Keratinocyte (primary cell): ENCODE measurements at regions not wholly inside any gene's neighbourhood (a gene's known extent, or its start where the extent isn't known, plus 50 kb on each side); places are given as distances from the start of the nearest gene placed in this dataset.

Experiments
- DNase-seq: peaks from one replicate; pipeline ENCODE4 v3.0.0-alpha.2; 2011; ENCODE audit warnings: low read depth, missing footprints, low spot score
- FAIRE-seq: peaks from 2 replicates; lab custom pipeline; 2011; peaks lifted over from hg19 to GRCh38; lab: Jason Lieb, UNC
- H2AFZ ChIP-seq: 2 replicates; pipeline ENCODE4 v1.6.0; 2012; ENCODE audit warnings: low read length, control low read depth, inconsistent platforms; ENCODE audit not compliant: control insufficient read depth
- H3K27ac ChIP-seq: 2 replicates; pipeline ENCODE4 v1.5.1; 2011; ENCODE audit warnings: low read length; ENCODE audit not compliant: control insufficient read depth, insufficient read depth
- H3K27me3 ChIP-seq: 3 replicates; pipeline ENCODE4 v1.6.0; 2011; ENCODE audit warnings: low read length; ENCODE audit not compliant: control insufficient read depth, insufficient read depth; ENCODE audit errors: extremely low read depth
- H3K36me3 ChIP-seq, 2 experiments: 2 replicates in 1 of 2; 3 replicates in 1 of 2; pipeline ENCODE4 v1.5.1; 2011; ENCODE audit warnings: low read length in 2 of 2, mild to moderate bottlenecking in 1 of 2; ENCODE audit not compliant: control insufficient read depth in 2 of 2, insufficient read depth in 2 of 2; ENCODE audit errors: extremely low read depth in 1 of 2
- H3K4me1 ChIP-seq: 3 replicates; pipeline ENCODE4 v1.5.1; 2011; ENCODE audit warnings: low read length; ENCODE audit not compliant: control insufficient read depth, insufficient read depth; ENCODE audit errors: extremely low read depth
- H3K4me2 ChIP-seq: 3 replicates; pipeline ENCODE4 v1.6.0; 2011; ENCODE audit warnings: low read depth, low read length; ENCODE audit not compliant: control insufficient read depth, insufficient read depth; ENCODE audit errors: extremely low read depth
- H3K4me3 ChIP-seq, 3 experiments: fragments of 200-600 bp in 1 of 3; sonication (generic) in 1 of 3; 2 replicates in 2 of 3; 3 replicates in 1 of 3; pipeline ENCODE4 v1.5.1; 2011 to 2016; ENCODE audit warnings: low read length in 3 of 3, mild to moderate bottlenecking in 3 of 3, control low read depth in 2 of 3, inconsistent platforms in 1 of 3, low read depth in 1 of 3, mixed read lengths in 1 of 3, mixed run types in 1 of 3, moderate library complexity in 1 of 3; ENCODE audit not compliant: control insufficient read depth in 2 of 3, insufficient read depth in 2 of 3; ENCODE audit errors: extremely low read depth in 1 of 3
- H3K79me2 ChIP-seq: 2 replicates; pipeline ENCODE4 v1.6.0; 2012; ENCODE audit warnings: low read length; ENCODE audit not compliant: control insufficient read depth, insufficient read depth
- H3K9ac ChIP-seq: 3 replicates; pipeline ENCODE4 v1.6.0; 2011; ENCODE audit warnings: low read length; ENCODE audit not compliant: control insufficient read depth, insufficient read depth; ENCODE audit errors: extremely low read depth
- H3K9me1 ChIP-seq: 3 replicates; pipeline ENCODE4 v1.6.0; 2011; ENCODE audit warnings: low read length; ENCODE audit not compliant: control insufficient read depth, insufficient read depth; ENCODE audit errors: extremely low read depth
- H3K9me3 ChIP-seq: 2 replicates; pipeline ENCODE4 v1.5.1; 2012; ENCODE audit warnings: low read depth, low read length; ENCODE audit not compliant: control insufficient read depth
- H4K20me1 ChIP-seq: 3 replicates; pipeline ENCODE4 v1.6.0; 2011; ENCODE audit warnings: low read length; ENCODE audit not compliant: control insufficient read depth, insufficient read depth; ENCODE audit errors: extremely low read depth
- CTCF ChIP-seq, 3 experiments: IDR thresholded peaks in 1 of 3; conservative IDR thresholded peaks in 1 of 3; optimal IDR thresholded peaks in 1 of 3; 2 replicates in 2 of 3; 3 replicates in 1 of 3; pipeline versions ENCODE3 to v1.5.1; 2011; ENCODE audit warnings: low read length in 3 of 3, mild to moderate bottlenecking in 3 of 3, moderate library complexity in 2 of 3, control low read depth in 1 of 3, inconsistent platforms in 1 of 3; ENCODE audit not compliant: insufficient read depth in 2 of 3; ENCODE audit errors: extremely low read depth in 1 of 3
- EZH2 ChIP-seq: IDR thresholded peaks from one replicate; pipeline ENCODE4 v1.6.1; 2012; ENCODE audit warnings: inconsistent platforms, mild to moderate bottlenecking, low read length, moderate library complexity
- dilution Hi-C: fragments of 300-500 bp; cut with MboI; formaldehyde crosslinking; loops from one replicate; pipeline ENCODE4 v1.7.0; 2020; ENCODE audit warnings: low sequenced_read_pairs; ENCODE audit not compliant: extremely low pct_ligation_motif_present

GRCh38 chr2:163077241-163077640 lies 238.7 kb upstream of the KCNH7 start:
- Histone ChIP-seq H3K9me1 (no peaks in the 10 kb centered on the region), H3K79me2 (no peaks in the 10 kb centered on the region), H3K27me3 (no peaks in the 10 kb centered on the region), H3K4me2 (no peak overlapping the region), H3K4me1 (no peaks in the 10 kb centered on the region), H2AFZ (no peak overlapping the region), H3K9me3 (no peaks in the 10 kb centered on the region), H3K27ac (no peak overlapping the region), H4K20me1 (no peaks in the 10 kb centered on the region), H3K36me3 (no peaks in the 10 kb centered on the region), H3K4me3 (no peak overlapping the region), H3K9ac (no peak overlapping the region)
- no peak for FAIRE-seq
- TF ChIP-seq EZH2: no peak
- TF ChIP-seq CTCF (optimal IDR thresholded peaks at IDR 0.05 in 1 of 3, IDR thresholded peaks at IDR 0.05 in 1 of 3, conservative IDR thresholded peaks at IDR 0.05 in 1 of 3; ENCODE audit: extremely low read depth in 1 of 3, insufficient read depth in 2 of 3, low read length in 3 of 3): no peak
- DNase-seq: no peak
- dilution Hi-C loops: no loop called here

DNA sequence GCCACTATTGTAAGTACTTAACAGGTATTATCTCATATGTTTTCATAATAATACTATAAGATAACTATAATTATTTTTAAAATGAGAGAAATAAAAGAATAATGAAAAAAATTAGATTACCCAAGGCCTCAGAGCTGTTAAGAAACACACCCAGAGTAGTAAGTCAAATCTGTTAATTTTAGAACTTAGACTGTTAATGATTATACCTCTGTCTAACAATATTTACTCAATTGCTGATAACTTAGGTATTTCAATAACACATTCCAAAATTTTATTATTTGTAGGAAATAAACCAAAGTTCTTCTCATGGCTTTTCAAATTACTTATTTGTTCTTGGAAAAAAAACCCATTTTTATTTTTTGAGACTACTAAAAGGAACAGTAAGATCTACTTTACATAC lies 227.5 kb upstream of the KCNH7 start:
- no peak for FAIRE-seq

More for the DNA sequence above, 227.5 kb upstream of the KCNH7 start:
- no peak overlapping the region for H3K4me2 ChIP-seq
- TF ChIP-seq CTCF (optimal IDR thresholded peaks at IDR 0.05 in 1 of 3, IDR thresholded peaks at IDR 0.05 in 1 of 3, conservative IDR thresholded peaks at IDR 0.05 in 1 of 3; ENCODE audit: extremely low read depth in 1 of 3, insufficient read depth in 2 of 3, low read length in 3 of 3) (no peak), EZH2 (no peak)
- H3K9me1 ChIP-seq: no peaks in the 10 kb centered on the region
- dilution Hi-C loops: no loop called here
- no peaks in the 10 kb centered on the region for H3K9me3 ChIP-seq
- no peak overlapping the region for H3K27ac ChIP-seq
- H3K4me3 ChIP-seq: no peak overlapping the region
- no peak overlapping the region for H2AFZ ChIP-seq
- H3K27me3 ChIP-seq: no peaks in the 10 kb centered on the region
- no peak overlapping the region for H3K9ac ChIP-seq
- no peaks in the 10 kb centered on the region for H3K79me2 ChIP-seq
- DNase-seq: no peak
- H3K36me3 ChIP-seq: no peaks in the 10 kb centered on the region
- H4K20me1 ChIP-seq: no peaks in the 10 kb centered on the region
- no peaks in the 10 kb centered on the region for H3K4me1 ChIP-seq
